HG03095 (cell line): ENCODE measurements at regions not wholly inside any gene's neighbourhood (a gene's known extent, or its start where the extent isn't known, plus 50 kb on each side); places are given as distances from the start of the nearest gene placed in this dataset.

ENCODE experiments used
- ATAC-seq: cut with Tn5 transposase; IDR thresholded peaks from one replicate; pipeline ENCODE4 v1.9.1; 2021; ENCODE audit warnings: moderate library complexity; ENCODE audit not compliant: unreplicated experiment

DNA sequence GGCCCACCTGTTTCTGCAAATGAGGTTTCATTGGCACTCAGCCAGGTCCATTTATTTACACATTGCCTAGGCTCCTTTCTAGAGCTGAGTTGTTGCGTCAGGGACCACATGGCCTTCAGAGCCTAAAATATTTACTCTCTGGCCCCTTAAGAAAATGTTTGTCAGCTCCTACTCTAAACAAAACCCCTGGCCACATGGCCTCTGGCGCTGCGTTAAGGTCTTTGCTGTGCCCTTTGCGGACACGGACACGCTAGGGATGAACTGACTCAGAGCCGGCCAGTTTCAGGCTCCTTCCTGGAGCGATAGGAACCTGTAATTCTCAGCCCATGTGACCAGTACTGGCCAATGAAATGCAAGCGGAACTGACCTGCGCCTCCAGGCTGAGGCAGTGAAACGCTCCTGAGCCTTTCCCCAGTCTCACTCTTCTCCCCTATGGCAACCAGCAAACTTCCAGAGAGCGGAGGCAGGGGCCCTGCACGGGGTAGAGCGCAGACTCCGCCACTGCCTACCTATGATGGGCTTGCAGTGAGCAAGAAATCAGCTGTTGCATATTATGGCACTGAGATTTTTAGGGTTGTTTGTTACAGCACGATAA, 160.3 kb downstream of the ETS2 start:
- ATAC-seq, result no peak

DNA sequence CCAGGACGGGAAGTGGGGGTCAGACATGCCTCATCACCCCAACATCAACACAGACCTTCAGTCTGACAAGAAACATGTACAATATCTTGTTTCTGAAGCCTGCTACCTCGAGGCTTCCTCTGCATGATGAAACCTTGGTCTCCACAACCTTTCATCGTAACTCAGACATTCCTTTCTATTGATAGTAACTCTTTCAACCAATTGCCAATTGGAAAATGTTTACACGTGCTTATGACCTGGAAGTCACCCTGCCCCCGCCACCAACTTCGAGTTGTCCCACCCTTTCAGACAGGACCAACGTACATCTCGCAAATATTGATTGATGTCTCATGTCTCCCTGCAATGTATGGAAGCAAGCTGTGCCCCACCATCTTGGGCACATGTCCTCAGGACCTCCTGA, 159.5 kb downstream of the ETS2 start:
- no peak for ATAC-seq

- no peak for ATAC-seq
Observed at GRCh38 chr21:38963006-38963405, 157.3 kb downstream of the ETS2 start.

GRCh38 chr21:38960251-38960650, 154.5 kb downstream of the ETS2 start:
- ATAC-seq, result no peak

DNA sequence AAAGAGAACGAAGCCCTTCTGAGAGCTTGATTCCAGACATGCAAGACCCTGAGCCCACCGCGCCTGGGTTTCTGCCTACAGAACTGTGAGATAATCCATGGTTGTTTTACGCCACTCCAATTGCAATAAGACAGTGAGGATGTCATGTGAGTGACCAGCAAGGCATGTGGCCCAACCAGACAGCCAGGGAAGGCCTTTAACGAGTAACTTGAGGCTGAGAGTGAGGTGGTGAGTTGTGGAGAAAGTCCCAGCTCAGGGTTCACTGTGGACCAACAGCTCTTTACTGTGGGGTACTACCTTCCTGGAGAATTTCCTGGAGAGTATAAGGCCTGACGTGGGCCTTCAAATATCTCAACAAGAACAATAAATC, 153.9 kb downstream of the ETS2 start:
- no peak for ATAC-seq

- no peak for ATAC-seq
Observed at GRCh38 chr21:38958940-38959691, 153.4 kb downstream of the ETS2 start.

GRCh38 chr21:38958323-38958705, 152.6 kb downstream of the ETS2 start:
- no peak for ATAC-seq

GRCh38 chr21:38957575-38958322, 152.0 kb downstream of the ETS2 start:
- ATAC-seq, result no peak

- ATAC-seq, result no peak
Observed at GRCh38 chr21:38956856-38957571, 151.3 kb downstream of the ETS2 start.

DNA sequence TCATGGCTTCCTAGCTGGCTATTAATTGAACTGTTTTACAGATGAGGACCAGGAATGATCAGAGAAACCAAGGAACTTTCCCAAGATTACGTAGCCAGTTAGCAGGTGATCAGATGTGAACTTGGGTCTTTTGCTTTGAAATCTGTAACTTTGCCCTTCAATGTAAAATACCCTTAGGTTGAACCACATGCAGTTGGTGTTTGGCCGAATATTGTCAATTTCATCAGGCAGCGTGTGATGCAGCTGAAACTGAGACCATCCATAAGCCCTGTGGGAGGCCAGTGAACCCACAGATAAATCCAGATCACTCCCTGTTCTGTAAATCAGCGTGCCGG, 150.8 kb downstream of the ETS2 start:
- ATAC-seq, result no peak

GRCh38 chr21:38956007-38956406, 150.3 kb downstream of the ETS2 start:
- ATAC-seq, result no peak

GRCh38 chr21:38955495-38955894, 149.8 kb downstream of the ETS2 start:
- no peak for ATAC-seq

DNA sequence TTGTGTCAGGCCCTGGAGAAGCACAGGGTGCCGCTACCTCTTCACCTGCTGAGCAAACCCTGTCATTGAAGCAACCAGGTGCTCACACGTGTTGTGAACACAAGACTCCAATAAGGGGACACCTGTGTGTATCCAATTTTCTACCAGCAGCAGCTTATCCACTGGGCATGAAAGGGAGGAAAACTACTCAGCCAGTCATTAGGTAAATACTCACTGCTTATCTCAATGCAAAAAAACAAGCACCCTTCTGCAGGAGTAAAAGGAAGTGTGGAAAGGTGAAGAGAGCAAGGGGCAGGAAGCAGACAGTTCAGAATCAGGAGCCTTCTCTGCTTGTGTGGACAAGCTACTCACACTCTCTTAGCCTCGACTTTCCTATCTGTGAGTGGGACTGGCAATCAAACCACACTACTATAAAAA, 148.9 kb downstream of the ETS2 start:
- no peak for ATAC-seq

GRCh38 chr21:38953516-38953915, 147.8 kb downstream of the ETS2 start:
- no peak for ATAC-seq

DNA sequence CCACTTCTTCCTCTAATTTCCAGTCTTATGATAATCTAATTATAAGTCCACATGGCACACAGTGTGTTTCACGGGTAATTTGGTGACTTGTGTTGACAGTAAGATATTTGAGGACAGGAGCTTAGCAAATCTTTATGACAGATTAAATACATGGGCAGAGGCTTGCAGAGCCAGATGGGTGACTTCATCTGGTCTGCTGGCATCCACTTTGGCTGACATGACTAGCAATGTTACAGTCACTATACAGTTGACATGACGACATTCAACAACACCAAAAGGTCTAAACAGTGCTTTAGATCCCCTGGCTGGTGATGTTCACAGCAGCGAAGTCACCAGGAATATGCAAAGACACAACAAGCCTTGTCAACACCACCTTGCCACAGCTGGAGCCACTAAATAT, 147.2 kb downstream of the ETS2 start:
- no peak for ATAC-seq

DNA sequence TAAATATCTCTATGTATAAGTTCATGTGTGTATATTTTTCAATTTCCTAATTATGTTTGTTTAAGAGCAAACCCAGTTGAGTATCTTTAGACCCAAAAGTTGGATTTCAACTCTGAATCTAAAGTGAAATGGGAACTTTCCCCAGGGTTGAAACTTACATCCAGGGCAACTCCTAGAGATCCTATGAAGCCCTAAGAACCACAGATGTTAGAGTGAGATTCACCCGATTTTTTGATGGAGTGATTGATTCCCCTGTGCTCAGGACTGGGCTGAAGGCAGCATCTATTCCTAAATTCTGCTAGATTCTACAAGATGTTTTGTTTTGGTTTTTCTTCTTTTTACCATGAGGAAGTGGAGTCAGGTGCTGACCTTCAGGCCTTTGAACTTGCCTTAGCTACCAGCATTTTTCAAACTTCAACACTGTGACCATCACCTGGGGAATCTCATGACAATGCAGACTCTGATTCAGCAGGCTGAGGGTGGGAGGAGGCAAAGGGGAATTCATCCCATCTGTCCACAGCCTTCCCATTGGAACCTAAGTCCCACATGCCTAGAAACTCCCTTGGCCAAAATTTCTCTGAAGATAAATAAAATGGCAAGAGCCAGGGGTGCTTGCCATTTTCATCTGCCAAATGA, 145.5 kb downstream of the ETS2 start:
- no peak for ATAC-seq

GRCh38 chr21:38950435-38951094, 144.8 kb downstream of the ETS2 start:
- ATAC-seq, result no peak

DNA sequence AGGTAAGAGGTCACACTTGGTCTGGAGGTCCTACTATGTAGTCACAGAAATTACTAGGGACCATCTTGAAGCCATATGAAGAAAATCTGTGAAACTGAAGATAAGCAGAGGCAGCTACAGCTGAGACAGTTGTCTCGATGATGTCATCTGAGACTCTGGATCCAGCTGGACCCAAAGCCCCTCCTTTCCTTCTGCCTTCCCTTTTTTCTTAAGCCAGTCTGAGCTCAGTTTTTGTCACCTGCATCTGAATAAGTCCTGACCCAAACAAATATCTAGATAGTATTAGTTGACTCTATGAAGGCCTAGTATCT, 143.3 kb downstream of the ETS2 start:
- ATAC-seq, result no peak

GRCh38 chr21:38948377-38949069, 142.8 kb downstream of the ETS2 start:
- no peak for ATAC-seq

- ATAC-seq, result no peak
Observed at GRCh38 chr21:38945545-38946245, 140.0 kb downstream of the ETS2 start.
